HL-60 (cell line): ENCODE measurements at regions not wholly inside any gene's neighbourhood (a gene's known extent, or its start where the extent isn't known, plus 50 kb on each side); places are given as distances from the start of the nearest gene placed in this dataset.
"Not testable (repeated sequence)": the region's sequence is repeated elsewhere in the genome, so short reads cannot be mapped to it uniquely, and the experiment has no call there.

Experiments
- DNase-seq, 2 experiments: peaks; one replicate each; pipeline ENCODE4 v3.0.0-alpha.2; 2010 to 2020; ENCODE audit warnings: low read depth in 1 of 2, low spot score in 1 of 2
- H3K27ac ChIP-seq: fragments of 250-450 bp; sonication (Bioruptor Pico); replicated peaks from 2 replicates; pipeline ENCODE4 v1.5.1; 2020; ENCODE audit warnings: mild to moderate bottlenecking, moderate library complexity
- H3K27me3 ChIP-seq: fragments of 250-450 bp; sonication (Bioruptor Pico); 2 replicates; pipeline ENCODE4 v1.5.1; 2021; ENCODE audit warnings: mild to moderate bottlenecking, moderate library complexity; ENCODE audit not compliant: insufficient read depth, poor library complexity, severe bottlenecking
- H3K4me3 ChIP-seq: replicated peaks from 2 replicates; pipeline ENCODE4 v1.5.1; 2011; ENCODE audit warnings: mild to moderate bottlenecking, control low read depth, low read length; ENCODE audit not compliant: insufficient read depth
- GABPA ChIP-seq: IDR thresholded peaks from 2 replicates; pipeline ENCODE4 v1.6.1; 2012; ENCODE audit warnings: low read depth
- POLR2AphosphoS5 ChIP-seq: IDR thresholded peaks from 2 replicates; pipeline ENCODE4 v1.6.1; 2012; ENCODE audit warnings: low read depth
- SPI1 ChIP-seq: IDR thresholded peaks from 2 replicates; pipeline ENCODE4 v1.6.1; 2012; ENCODE audit warnings: low read depth, mild to moderate bottlenecking, borderline replicate concordance
- TF ChIP-seq, protein P1 (sequence below): IDR thresholded peaks from 2 replicates; pipeline ENCODE4 v1.6.1; 2012; ENCODE audit warnings: low read depth; ENCODE audit not compliant: insufficient replicate concordance
- TF ChIP-seq, protein P2 (sequence below): IDR thresholded peaks from one replicate; pipeline ENCODE4 v1.5.1; 2011; ENCODE audit warnings: low read length, control low read depth, inconsistent platforms; ENCODE audit not compliant: insufficient read depth

DNA sequence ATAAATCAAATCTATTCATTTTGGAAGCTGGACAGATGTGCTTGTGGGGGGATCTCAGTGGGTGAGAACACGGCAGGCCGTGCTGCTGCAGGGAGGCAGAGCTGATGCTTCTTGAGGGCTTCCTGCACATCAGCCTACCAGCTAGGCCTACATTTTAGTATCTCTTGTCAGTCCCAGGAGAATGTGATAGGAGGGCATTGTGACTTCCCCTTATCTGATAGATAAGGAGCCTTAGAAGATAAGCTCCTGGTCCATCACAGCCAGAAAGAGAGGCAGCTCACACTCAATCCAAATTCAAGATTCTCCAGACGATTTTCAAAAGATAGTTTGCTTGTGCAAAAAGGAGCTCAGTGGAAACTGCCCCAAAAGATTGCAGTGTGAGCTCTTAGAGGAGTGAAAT is 89.0 kb downstream of the SHANK2 start:
- TF ChIP-seq POLR2AphosphoS5 (no peak), SPI1 (no peak), GABPA (no peak)
- TF ChIP-seq, protein P1, sequence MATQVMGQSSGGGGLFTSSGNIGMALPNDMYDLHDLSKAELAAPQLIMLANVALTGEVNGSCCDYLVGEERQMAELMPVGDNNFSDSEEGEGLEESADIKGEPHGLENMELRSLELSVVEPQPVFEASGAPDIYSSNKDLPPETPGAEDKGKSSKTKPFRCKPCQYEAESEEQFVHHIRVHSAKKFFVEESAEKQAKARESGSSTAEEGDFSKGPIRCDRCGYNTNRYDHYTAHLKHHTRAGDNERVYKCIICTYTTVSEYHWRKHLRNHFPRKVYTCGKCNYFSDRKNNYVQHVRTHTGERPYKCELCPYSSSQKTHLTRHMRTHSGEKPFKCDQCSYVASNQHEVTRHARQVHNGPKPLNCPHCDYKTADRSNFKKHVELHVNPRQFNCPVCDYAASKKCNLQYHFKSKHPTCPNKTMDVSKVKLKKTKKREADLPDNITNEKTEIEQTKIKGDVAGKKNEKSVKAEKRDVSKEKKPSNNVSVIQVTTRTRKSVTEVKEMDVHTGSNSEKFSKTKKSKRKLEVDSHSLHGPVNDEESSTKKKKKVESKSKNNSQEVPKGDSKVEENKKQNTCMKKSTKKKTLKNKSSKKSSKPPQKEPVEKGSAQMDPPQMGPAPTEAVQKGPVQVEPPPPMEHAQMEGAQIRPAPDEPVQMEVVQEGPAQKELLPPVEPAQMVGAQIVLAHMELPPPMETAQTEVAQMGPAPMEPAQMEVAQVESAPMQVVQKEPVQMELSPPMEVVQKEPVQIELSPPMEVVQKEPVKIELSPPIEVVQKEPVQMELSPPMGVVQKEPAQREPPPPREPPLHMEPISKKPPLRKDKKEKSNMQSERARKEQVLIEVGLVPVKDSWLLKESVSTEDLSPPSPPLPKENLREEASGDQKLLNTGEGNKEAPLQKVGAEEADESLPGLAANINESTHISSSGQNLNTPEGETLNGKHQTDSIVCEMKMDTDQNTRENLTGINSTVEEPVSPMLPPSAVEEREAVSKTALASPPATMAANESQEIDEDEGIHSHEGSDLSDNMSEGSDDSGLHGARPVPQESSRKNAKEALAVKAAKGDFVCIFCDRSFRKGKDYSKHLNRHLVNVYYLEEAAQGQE = no peak
- TF ChIP-seq, protein P2, sequence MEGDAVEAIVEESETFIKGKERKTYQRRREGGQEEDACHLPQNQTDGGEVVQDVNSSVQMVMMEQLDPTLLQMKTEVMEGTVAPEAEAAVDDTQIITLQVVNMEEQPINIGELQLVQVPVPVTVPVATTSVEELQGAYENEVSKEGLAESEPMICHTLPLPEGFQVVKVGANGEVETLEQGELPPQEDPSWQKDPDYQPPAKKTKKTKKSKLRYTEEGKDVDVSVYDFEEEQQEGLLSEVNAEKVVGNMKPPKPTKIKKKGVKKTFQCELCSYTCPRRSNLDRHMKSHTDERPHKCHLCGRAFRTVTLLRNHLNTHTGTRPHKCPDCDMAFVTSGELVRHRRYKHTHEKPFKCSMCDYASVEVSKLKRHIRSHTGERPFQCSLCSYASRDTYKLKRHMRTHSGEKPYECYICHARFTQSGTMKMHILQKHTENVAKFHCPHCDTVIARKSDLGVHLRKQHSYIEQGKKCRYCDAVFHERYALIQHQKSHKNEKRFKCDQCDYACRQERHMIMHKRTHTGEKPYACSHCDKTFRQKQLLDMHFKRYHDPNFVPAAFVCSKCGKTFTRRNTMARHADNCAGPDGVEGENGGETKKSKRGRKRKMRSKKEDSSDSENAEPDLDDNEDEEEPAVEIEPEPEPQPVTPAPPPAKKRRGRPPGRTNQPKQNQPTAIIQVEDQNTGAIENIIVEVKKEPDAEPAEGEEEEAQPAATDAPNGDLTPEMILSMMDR = no peak
- Histone ChIP-seq H3K27ac (no peak overlapping the region), H3K27me3 (no peaks in the 10 kb centered on the region), H3K4me3 (no peak overlapping the region)
- DNase-seq = no peak

DNA sequence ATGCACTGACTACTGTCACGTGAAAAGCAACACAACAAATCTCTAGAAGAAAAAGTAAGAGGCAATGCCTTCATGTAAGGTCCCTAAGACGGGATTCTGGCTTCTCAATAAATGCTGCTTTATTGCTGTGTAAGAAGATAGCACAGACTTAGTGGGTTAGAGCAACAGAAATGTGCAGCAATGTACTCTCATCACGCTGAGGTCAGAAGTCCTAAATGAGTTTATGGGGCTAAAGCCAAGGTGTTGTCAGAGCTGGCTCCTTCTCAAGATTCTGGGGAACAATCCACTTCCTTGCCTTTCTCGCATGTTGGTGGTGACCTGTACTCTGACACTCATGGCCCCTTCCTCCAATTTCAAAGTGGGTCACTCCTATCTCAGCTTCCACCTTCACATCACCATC is 93.4 kb downstream of the SHANK2 start:
- no peak for TF ChIP-seq POLR2AphosphoS5
- TF ChIP-seq, protein P2 = no peak
- no peak for TF ChIP-seq GABPA
- no peak for TF ChIP-seq SPI1
- TF ChIP-seq, protein P1 = no peak
- Histone ChIP-seq H3K27ac (no peak overlapping the region), H3K27me3 (no peaks in the 10 kb centered on the region), H3K4me3 (no peak overlapping the region)
- no peak for DNase-seq

DNA sequence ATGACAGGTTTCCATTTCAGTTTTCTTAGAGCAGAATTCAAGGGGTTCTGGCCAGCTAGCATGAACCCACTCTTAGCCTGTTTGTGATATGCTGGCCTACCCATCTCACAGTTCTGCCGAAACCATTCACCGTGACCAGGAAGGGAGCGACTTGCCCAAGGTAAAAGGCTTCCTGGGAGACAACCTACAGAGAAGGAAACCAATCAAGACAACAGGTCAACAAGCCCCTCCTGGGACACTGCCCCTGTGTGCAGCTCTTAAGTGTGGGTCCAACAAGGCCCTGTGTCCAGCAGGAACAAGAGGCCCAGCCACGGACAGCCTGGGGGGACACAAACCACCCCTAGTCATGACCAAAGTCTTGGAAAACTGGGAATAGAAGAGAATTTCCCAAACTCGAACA is 94.7 kb downstream of the SHANK2 start:
- H3K27me3 ChIP-seq, H3K27ac ChIP-seq, DNase-seq, H3K4me3 ChIP-seq: not testable (repeated sequence)

DNA sequence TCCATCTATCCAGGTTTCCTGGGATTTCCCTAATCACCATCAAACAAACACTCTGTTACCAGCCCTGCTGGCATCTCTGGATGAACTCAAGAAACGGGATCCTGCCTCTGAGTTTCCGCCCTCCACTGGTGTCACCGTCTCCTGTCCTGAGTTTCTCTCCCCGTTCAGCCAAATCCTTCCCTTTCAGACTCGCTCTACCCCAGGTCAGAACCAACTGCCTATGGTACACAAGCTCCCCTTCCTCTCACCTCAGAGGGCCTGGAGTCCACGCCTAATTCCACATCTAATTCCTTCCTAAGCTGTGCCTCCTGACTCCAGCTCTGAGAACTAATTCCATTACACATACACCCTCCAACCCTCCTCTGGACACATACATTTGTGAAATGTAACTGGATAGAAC is 96.1 kb downstream of the SHANK2 start:
- no peaks in the 10 kb centered on the region for H3K27me3 ChIP-seq
- TF ChIP-seq, protein P2 = no peak
- TF ChIP-seq, protein P1 = no peak
- TF ChIP-seq GABPA = no peak
- no peak for TF ChIP-seq SPI1
- TF ChIP-seq POLR2AphosphoS5 = no peak
- DNase-seq = no peak

More for the DNA sequence above, 96.1 kb downstream of the SHANK2 start:
- H3K27ac ChIP-seq = no peak overlapping the region
- H3K4me3 ChIP-seq = no peak overlapping the region
